GM12874 (cell line): ENCODE measurements at regions not wholly inside any gene's neighbourhood (a gene's known extent, or its start where the extent isn't known, plus 50 kb on each side); places are given as distances from the start of the nearest gene placed in this dataset.

Experiments
- TF ChIP-seq, protein P1 (sequence below): IDR thresholded peaks from 2 replicates; pipeline ENCODE4 v1.5.1; 2011; ENCODE audit warnings: low read depth, mild to moderate bottlenecking, control low read depth, low read length, moderate library complexity; ENCODE audit not compliant: insufficient read depth

DNA sequence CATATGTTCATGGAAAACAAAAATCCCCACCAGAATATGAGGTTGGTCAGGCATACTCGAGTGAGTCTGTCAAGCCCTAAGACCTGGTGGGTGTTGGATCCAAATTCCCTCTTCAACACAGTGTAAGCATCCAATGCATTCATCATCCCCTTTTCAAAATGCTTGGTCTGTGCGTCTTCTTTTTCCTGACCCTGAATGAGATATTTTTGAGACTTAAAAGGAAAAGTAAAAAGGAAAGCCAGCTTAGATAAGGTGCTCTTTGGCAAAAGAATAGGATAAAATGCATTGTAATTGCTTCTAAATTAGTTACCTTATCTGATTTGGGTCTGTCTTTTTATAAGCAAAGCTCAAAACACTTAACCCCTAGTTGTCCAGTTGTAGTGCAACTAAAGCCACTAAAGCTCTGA lies 331.5 kb downstream of the PTEN start:
- TF ChIP-seq, protein P1, sequence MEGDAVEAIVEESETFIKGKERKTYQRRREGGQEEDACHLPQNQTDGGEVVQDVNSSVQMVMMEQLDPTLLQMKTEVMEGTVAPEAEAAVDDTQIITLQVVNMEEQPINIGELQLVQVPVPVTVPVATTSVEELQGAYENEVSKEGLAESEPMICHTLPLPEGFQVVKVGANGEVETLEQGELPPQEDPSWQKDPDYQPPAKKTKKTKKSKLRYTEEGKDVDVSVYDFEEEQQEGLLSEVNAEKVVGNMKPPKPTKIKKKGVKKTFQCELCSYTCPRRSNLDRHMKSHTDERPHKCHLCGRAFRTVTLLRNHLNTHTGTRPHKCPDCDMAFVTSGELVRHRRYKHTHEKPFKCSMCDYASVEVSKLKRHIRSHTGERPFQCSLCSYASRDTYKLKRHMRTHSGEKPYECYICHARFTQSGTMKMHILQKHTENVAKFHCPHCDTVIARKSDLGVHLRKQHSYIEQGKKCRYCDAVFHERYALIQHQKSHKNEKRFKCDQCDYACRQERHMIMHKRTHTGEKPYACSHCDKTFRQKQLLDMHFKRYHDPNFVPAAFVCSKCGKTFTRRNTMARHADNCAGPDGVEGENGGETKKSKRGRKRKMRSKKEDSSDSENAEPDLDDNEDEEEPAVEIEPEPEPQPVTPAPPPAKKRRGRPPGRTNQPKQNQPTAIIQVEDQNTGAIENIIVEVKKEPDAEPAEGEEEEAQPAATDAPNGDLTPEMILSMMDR: no peak

DNA sequence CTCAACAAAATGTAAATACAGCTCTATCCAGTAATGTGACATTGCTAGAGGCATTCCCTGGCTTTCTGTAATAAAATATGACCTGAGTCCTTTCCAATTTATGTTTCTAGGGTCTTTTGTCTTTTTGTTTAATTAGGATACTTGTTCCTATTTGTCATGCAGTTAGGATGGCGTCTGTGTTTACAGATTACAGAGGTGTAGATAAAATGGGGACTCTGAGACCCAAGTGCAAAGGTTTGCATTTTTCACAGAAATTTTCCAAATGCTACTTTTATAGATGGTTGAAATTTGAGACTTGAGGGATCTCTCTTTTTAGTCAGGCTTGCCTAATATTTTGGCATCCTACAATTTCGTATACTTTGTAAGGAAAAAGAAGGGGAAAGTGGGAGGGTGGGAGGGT lies 332.4 kb downstream of the PTEN start:
- TF ChIP-seq, protein P1: no peak

DNA sequence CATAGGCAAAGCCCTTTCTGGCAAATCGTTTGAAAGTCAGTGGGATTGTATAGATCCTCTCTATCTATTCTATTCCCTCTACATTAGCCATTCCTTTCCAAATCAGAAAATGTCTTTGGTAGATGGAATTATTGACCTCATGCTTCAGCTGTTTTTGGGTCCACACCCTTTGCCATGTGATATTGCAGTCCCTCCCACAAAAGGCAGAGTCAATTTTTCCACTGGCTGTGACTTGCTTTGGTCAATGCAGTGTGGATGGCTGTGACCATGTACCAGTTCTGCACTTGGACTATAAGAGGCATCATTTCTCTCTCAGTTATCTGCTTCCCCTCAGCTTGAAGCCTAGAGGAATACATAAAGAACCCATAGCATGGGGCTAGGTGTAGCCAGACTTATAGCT lies 332.9 kb downstream of the PTEN start:
- TF ChIP-seq, protein P1: no peak

DNA sequence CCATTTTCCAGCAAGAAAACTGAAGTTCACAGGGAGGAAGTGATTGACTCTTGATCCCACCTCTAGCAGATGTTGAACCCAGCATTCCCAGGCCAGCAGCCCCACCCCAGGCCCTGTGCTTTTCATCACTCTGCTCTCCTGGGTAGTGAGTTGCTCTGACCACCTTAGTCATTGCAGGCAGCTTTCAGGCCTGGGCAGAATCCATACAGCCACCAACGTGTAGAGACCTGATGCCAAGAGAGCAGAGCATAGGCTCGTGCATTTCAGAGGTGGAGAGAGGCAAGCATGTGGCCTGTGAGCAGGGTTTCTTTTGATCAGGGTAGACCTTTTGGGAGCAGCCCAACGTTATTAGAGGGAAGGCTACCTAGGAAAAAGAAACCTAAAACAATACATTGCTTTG lies 334.6 kb downstream of the PTEN start:
- TF ChIP-seq, protein P1: no peak

DNA sequence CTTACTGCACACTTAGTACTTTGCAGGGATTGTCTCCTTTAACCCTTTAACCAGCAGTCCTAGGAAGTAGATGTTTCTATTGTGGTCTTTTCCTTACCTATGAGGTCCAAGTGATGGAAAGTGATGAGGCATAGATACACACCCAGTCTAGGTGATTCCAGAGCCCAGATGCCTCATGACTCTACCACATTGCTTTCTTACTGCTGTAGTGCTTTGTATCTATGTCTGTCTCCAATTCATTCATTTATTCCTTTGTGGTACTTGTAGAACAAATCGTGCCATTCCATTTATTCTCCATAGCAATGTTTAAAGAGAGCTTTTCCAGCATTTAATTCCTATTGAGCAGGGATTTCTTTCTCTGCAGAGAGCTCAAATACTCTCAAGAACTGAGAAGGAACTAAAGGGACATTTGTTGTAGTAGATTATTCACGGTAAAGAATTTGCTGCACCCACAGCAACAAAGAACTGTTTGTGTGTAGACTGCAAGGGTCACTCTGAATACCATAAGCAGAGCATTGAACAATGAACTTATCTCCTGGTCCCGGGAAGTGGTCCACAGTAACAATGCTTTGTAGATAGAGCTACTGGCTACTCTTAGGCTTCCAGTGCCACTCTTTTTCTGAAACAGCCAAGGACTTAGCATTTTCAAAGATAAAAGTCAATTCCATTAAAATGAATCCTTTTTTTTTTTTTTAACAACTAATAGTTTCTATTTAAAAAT lies 337.0 kb downstream of the PTEN start:
- TF ChIP-seq, protein P1: no peak

DNA sequence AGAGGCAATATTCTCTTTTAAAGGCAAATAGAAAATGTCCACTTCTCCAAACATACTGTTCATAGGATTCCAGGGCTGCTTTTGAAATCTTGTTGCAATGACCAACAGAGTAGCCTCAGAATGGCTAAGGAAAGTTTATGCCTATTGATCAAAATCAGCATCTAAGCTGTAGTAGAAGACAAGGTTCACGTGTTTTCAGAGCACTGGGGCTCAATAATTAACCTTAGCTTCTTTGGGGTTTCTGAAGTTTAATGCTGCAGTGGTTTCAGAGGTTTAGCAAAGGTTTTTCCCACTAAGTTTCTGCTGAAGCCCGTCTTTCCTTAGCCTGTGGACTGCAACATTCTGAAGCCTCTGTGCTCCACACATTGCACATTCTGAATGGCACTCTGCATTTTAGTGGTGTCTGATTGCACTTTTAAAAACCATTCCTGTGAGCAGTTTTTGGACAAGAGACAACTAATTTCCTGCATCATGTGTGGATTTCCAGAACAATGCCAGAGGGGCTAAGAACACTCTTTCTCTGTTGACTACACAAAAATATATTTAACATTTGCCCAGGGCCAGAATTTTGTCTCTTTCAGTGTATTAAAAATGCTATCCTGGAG lies 342.5 kb downstream of the PTEN start:
- TF ChIP-seq, protein P1: no peak

DNA sequence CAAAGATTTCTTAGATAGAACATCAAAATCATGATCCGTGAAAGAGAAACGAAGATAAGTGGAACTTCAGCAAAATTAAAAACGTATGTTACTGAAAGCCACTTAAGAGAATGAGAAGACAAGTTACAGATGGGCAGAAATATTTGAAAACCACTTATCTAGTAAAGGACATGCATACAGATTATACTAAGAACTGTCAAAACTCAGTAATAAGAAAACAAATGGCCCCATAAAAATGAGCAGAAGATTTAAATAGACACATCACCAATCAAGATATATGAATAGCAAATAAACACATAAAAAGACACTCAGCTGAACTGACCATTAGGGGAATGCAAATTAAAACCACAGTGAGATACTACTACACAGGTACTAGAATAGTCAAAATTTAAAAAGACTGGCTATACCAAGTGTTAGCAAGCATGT lies 343.7 kb downstream of the PTEN start:
- TF ChIP-seq, protein P1: no peak
